ENCODE measurements at regions not wholly inside any gene's neighbourhood (a gene's known extent, or its start where the extent isn't known, plus 50 kb on each side); places are given as distances from the start of the nearest gene placed in this dataset.

DNA sequence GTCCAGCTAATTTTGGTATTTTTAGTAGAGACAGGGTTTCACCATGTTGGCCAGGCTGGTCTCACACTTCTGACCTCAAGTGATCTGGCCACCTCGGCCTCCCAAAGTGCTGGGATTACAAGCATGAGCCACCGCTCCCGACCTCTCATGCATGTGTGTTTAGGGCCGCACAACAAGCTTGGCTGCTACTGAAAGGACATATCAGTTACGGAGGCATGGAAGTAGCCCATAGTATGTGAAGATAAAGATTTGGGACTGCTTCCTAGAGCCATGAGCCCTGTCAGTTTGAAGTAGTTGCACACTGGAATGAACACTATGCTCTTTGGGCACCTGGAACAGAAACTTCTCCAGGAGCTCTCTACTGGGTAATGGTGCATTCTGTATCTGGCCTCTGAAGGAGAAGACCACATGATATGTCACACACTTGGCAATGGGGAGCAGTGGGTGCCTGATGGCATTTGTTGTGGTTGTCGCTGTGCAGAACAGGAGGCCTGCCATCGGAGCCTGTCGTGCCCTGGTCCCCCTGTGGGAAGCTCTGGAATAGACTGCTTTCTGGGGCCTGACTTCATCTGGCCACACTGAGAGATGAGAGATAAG lies 144.7 kb upstream of the KIF26B start:
- Histone ChIP-seq H3K4me3 (ENCODE audit: low read length) (no peak overlapping the region), H3K9ac (ENCODE audit: low read length) (no peak overlapping the region), H3K27me3 (replicated peaks; ENCODE audit: insufficient read depth, low read length) (no peaks in the 10 kb centered on the region), H2AFZ (ENCODE audit: low read length) (no peak overlapping the region), H3K4me2 (ENCODE audit: low read depth, low read length) (no peak overlapping the region), H3K27ac (ENCODE audit: low read length) (no peak overlapping the region), H3K9me3 (replicated peaks; ENCODE audit: insufficient read depth, low read length) (no peaks in the 10 kb centered on the region), H3K4me1 (ENCODE audit: low read length) (no peaks in the 10 kb centered on the region), H3K79me2 (ENCODE audit: low read length) (no peaks in the 10 kb centered on the region), H4K20me1 (ENCODE audit: insufficient read depth, low read length) (no peaks in the 10 kb centered on the region), H3F3A (ENCODE audit: insufficient read depth, low read length) (no peaks in the 10 kb centered on the region), H3K9me2 (replicated peaks; ENCODE audit: insufficient read depth, low read length) (no peaks in the 10 kb centered on the region), H3K36me3 (replicated peaks; ENCODE audit: insufficient read depth, low read length) (no peaks in the 10 kb centered on the region)
- no peak for DNase-seq
- TF ChIP-seq, protein P1, sequence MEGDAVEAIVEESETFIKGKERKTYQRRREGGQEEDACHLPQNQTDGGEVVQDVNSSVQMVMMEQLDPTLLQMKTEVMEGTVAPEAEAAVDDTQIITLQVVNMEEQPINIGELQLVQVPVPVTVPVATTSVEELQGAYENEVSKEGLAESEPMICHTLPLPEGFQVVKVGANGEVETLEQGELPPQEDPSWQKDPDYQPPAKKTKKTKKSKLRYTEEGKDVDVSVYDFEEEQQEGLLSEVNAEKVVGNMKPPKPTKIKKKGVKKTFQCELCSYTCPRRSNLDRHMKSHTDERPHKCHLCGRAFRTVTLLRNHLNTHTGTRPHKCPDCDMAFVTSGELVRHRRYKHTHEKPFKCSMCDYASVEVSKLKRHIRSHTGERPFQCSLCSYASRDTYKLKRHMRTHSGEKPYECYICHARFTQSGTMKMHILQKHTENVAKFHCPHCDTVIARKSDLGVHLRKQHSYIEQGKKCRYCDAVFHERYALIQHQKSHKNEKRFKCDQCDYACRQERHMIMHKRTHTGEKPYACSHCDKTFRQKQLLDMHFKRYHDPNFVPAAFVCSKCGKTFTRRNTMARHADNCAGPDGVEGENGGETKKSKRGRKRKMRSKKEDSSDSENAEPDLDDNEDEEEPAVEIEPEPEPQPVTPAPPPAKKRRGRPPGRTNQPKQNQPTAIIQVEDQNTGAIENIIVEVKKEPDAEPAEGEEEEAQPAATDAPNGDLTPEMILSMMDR (IDR thresholded peaks at IDR 0.05; ENCODE audit: low read length) = no peak
- no peak for TF ChIP-seq EZH2 (optimal IDR thresholded peaks at IDR 0.05; ENCODE audit: low read depth, low read length)
- TF ChIP-seq EZH2phosphoT487 (IDR thresholded peaks at IDR 0.05; ENCODE audit: low read length) = no peak

DNA sequence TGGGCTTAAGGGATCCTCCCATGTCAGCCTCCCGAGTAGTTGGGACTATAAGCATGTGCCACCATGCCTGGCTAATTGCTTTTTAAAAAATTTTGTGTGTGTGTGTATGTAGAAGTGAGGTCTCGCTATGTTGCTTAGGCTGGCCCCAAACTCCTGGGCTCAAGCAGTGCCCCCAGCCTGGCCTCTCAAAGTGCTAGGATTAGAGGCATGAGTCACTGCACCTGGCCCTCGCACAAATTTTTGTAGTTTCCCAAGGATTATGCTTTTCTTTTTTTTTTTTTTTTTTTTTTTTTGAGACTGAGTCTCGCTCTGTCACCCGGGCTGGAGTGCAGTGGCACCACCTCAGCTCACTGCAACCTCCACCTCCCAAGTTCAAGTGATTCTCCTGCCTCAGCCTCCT lies 144.4 kb upstream of the HNRNPU start:
- Histone ChIP-seq H3K27ac (ENCODE audit: low read length) (no peak overlapping the region), H3K79me2 (ENCODE audit: low read length) (no peaks in the 10 kb centered on the region), H3F3A (ENCODE audit: insufficient read depth, low read length) (no peaks in the 10 kb centered on the region), H3K27me3 (replicated peaks; ENCODE audit: insufficient read depth, low read length) (no peaks in the 10 kb centered on the region), H3K36me3 (replicated peaks; ENCODE audit: insufficient read depth, low read length) (no peaks in the 10 kb centered on the region), H3K4me1 (ENCODE audit: low read length) (no peaks in the 10 kb centered on the region), H3K4me2 (ENCODE audit: low read depth, low read length) (no peak overlapping the region), H3K9me3 (replicated peaks; ENCODE audit: insufficient read depth, low read length) (no peaks in the 10 kb centered on the region), H2AFZ (ENCODE audit: low read length) (no peak overlapping the region), H3K4me3 (ENCODE audit: low read length) (no peak overlapping the region), H3K9ac (ENCODE audit: low read length) (no peak overlapping the region), H3K9me2 (replicated peaks; ENCODE audit: insufficient read depth, low read length) (no peaks in the 10 kb centered on the region), H4K20me1 (ENCODE audit: insufficient read depth, low read length) (no peaks in the 10 kb centered on the region)
- TF ChIP-seq, protein P1 (IDR thresholded peaks at IDR 0.05; ENCODE audit: low read length) = no peak
- no peak for TF ChIP-seq EZH2phosphoT487 (IDR thresholded peaks at IDR 0.05; ENCODE audit: low read length)
- TF ChIP-seq EZH2 (optimal IDR thresholded peaks at IDR 0.05; ENCODE audit: low read depth, low read length) = no peak
- no peak for DNase-seq

DNA sequence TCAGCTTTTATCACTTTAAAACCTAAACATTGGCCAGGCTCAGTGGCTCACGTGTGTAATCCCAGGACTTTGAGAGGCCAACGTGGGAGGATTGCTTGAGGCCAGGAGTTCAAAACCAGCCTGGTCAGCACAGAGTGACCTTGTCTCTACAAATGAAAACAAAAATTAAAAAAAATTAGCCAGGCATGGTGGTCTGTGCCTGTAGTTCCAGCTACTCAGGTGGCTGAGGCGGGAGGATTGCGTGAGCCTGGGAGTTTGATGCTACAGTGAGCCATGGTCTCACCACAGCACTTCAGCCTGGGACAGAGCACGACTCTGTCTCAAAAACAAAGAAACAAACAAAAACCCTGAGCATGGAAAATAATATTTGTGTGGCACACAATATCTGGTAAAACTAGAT lies 143.5 kb upstream of the HNRNPU start:
- no peak overlapping the region for H3K27ac ChIP-seq (ENCODE audit: low read length)
- no peaks in the 10 kb centered on the region for H4K20me1 ChIP-seq (ENCODE audit: insufficient read depth, low read length)
- H2AFZ ChIP-seq (ENCODE audit: low read length) = no peak overlapping the region
- no peak overlapping the region for H3K4me3 ChIP-seq (ENCODE audit: low read length)
- no peak for DNase-seq
- no peak overlapping the region for H3K9ac ChIP-seq (ENCODE audit: low read length)
- no peak overlapping the region for H3K4me2 ChIP-seq (ENCODE audit: low read depth, low read length)
- H3K9me2 ChIP-seq (replicated peaks; ENCODE audit: insufficient read depth, low read length) = no peaks in the 10 kb centered on the region
- H3F3A ChIP-seq (ENCODE audit: insufficient read depth, low read length) = no peaks in the 10 kb centered on the region
- TF ChIP-seq EZH2phosphoT487 (IDR thresholded peaks at IDR 0.05; ENCODE audit: low read length) = no peak
- TF ChIP-seq, protein P1 (IDR thresholded peaks at IDR 0.05; ENCODE audit: low read length) = no peak
- TF ChIP-seq EZH2 (optimal IDR thresholded peaks at IDR 0.05; ENCODE audit: low read depth, low read length) = no peak
- no peaks in the 10 kb centered on the region for H3K4me1 ChIP-seq (ENCODE audit: low read length)
- H3K9me3 ChIP-seq (replicated peaks; ENCODE audit: insufficient read depth, low read length) = no peaks in the 10 kb centered on the region
- H3K36me3 ChIP-seq (replicated peaks; ENCODE audit: insufficient read depth, low read length) = no peaks in the 10 kb centered on the region
- no peaks in the 10 kb centered on the region for H3K79me2 ChIP-seq (ENCODE audit: low read length)
- H3K27me3 ChIP-seq (replicated peaks; ENCODE audit: insufficient read depth, low read length) = no peaks in the 10 kb centered on the region

Data from MM.1S (cell line).